Kidney epithelial cell (primary cell): ENCODE measurements at regions not wholly inside any gene's neighbourhood (a gene's known extent, or its start where the extent isn't known, plus 50 kb on each side); places are given as distances from the start of the nearest gene placed in this dataset.
"Not testable (repeated sequence)": the region's sequence is repeated elsewhere in the genome, so short reads cannot be mapped to it uniquely, and the experiment has no call there.

Source experiments
- DNase-seq: peaks from one replicate; pipeline ENCODE4 v3.0.0-alpha.2; 2010; ENCODE audit warnings: low read depth
- H3K27me3 ChIP-seq: 2 replicates; pipeline ENCODE4 v1.6.0; 2011; ENCODE audit warnings: low read length; ENCODE audit not compliant: control insufficient read depth, insufficient read depth
- H3K36me3 ChIP-seq: 2 replicates; pipeline ENCODE4 v1.5.1; 2011; ENCODE audit warnings: low read length; ENCODE audit not compliant: control insufficient read depth, insufficient read depth
- H3K4me3 ChIP-seq: 2 replicates; pipeline ENCODE4 v1.5.1; 2011; ENCODE audit warnings: low read depth, mild to moderate bottlenecking, control low read depth, low read length
- CTCF ChIP-seq: IDR thresholded peaks from 2 replicates; pipeline ENCODE4 v1.5.1; 2011; ENCODE audit warnings: mild to moderate bottlenecking, moderate library complexity, low read length, control low read depth, inconsistent platforms; ENCODE audit not compliant: insufficient read depth, poor library complexity, severe bottlenecking

GRCh38 chr11:42412590-42412989 is 899.2 kb upstream of the API5 start:
- TF ChIP-seq CTCF: no peak
- H3K4me3 ChIP-seq: no peak overlapping the region
- H3K36me3 ChIP-seq: no peaks in the 10 kb centered on the region
- no peak for DNase-seq
- H3K27me3 ChIP-seq: no peaks in the 10 kb centered on the region

GRCh38 chr11:42417691-42418090 is 894.1 kb upstream of the API5 start:
- TF ChIP-seq CTCF: no peak
- no peak overlapping the region for H3K4me3 ChIP-seq
- H3K36me3 ChIP-seq: no peaks in the 10 kb centered on the region
- no peaks in the 10 kb centered on the region for H3K27me3 ChIP-seq
- no peak for DNase-seq

GRCh38 chr11:42422090-42422489 is 889.7 kb upstream of the API5 start:
- TF ChIP-seq CTCF: no peak
- Histone ChIP-seq H3K4me3 (no peak overlapping the region), H3K36me3 (no peaks in the 10 kb centered on the region), H3K27me3 (no peaks in the 10 kb centered on the region)
- no peak for DNase-seq

GRCh38 chr11:42434911-42435310 is 876.9 kb upstream of the API5 start:
- not testable (repeated sequence) for H3K27me3 ChIP-seq, H3K4me3 ChIP-seq, H3K36me3 ChIP-seq, DNase-seq

GRCh38 chr11:42444406-42444805 is 867.4 kb upstream of the API5 start:
- Histone ChIP-seq H3K27me3 (no peaks in the 10 kb centered on the region), H3K4me3 (no peak overlapping the region), H3K36me3 (no peaks in the 10 kb centered on the region)
- DNase-seq: no peak
- TF ChIP-seq CTCF: no peak

GRCh38 chr11:42462558-42463310 is 849.1 kb upstream of the API5 start:
- DNase-seq: peak; percentile 12
- no peak for TF ChIP-seq CTCF
- H3K4me3 ChIP-seq: no peak overlapping the region
- no peaks in the 10 kb centered on the region for H3K27me3 ChIP-seq
- H3K36me3 ChIP-seq: no peaks in the 10 kb centered on the region
